BJ (cell line): ENCODE measurements at regions not wholly inside any gene's neighbourhood (a gene's known extent, or its start where the extent isn't known, plus 50 kb on each side); places are given as distances from the start of the nearest gene placed in this dataset.
A peak's percentile ranks its signal among the peaks of the same experiment; 100 is the strongest.

Source experiments
- CTCF ChIA-PET: fragments of 350-600 bp; formaldehyde crosslinking; extraction: SDS; loops from one replicate; lab custom pipeline; 2021; ENCODE audit warnings: antibody characterized with exemption, inconsistent platforms; lab: Yijun Ruan, JAX
- POLR2A ChIA-PET: fragments of 300-600 bp; sonication (Branson Sonifier 250); formaldehyde crosslinking; extraction: SDS; loops from one replicate; lab custom pipeline; 2021; ENCODE audit warnings: antibody characterized with exemption; lab: Charles Lee
- DNase-seq: peaks from one replicate; pipeline ENCODE4 v3.0.0-alpha.2; 2011; ENCODE audit warnings: low read depth
- H3K27me3 ChIP-seq: 2 replicates; pipeline ENCODE4 v1.6.0; 2011; ENCODE audit warnings: low read length; ENCODE audit not compliant: control insufficient read depth, insufficient read depth
- H3K36me3 ChIP-seq: 2 replicates; pipeline ENCODE4 v1.5.1; 2011; ENCODE audit warnings: low read length; ENCODE audit not compliant: control insufficient read depth, insufficient read depth
- H3K4me3 ChIP-seq: 2 replicates; pipeline ENCODE4 v1.5.1; 2011; ENCODE audit warnings: low read depth, mild to moderate bottlenecking, control low read depth, low read length
- TF ChIP-seq, protein P1 (sequence below): IDR thresholded peaks from 2 replicates; pipeline ENCODE4 v1.5.1; 2011; ENCODE audit warnings: low read depth, mild to moderate bottlenecking, control low read depth, inconsistent platforms, low read length, moderate library complexity; ENCODE audit not compliant: insufficient read depth

DNA sequence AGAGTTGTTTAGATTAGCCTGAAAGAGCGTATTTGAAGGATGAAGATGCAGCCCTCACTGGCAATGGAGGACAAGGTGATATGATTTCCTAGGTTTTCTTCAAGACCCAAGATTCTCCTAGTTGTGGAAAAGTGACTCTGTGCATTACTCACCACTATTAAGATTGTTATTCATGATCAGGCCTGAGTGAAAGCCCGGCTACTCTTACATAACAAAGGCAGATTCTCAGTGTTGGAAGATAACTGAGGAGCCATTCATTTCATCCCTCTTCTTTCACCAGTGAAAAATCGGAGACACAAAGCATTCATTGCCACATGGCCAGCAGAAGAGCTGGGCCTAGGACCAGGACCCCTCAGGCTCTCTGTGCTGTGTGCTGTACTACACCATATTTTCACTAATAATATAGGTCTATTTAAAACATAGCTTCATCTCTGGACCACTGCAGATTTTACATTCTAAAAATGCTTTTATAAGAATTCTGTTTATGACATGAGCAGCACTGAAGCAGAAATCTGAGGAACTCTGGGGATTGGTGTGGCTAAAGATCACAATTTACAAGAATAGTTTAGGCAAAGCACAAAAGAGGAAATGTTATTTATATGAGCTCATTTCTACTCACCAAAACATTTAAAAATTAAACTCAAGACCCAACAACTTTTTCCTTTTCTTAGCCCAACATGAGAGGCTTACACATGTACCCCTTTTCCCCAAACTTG lies 181.9 kb upstream of the CCN2 start:
- TF ChIP-seq, protein P1, sequence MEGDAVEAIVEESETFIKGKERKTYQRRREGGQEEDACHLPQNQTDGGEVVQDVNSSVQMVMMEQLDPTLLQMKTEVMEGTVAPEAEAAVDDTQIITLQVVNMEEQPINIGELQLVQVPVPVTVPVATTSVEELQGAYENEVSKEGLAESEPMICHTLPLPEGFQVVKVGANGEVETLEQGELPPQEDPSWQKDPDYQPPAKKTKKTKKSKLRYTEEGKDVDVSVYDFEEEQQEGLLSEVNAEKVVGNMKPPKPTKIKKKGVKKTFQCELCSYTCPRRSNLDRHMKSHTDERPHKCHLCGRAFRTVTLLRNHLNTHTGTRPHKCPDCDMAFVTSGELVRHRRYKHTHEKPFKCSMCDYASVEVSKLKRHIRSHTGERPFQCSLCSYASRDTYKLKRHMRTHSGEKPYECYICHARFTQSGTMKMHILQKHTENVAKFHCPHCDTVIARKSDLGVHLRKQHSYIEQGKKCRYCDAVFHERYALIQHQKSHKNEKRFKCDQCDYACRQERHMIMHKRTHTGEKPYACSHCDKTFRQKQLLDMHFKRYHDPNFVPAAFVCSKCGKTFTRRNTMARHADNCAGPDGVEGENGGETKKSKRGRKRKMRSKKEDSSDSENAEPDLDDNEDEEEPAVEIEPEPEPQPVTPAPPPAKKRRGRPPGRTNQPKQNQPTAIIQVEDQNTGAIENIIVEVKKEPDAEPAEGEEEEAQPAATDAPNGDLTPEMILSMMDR: no peak
- CTCF ChIA-PET: interaction anchor here (0.6 to 1.4 kb wide), 2 partner anchors 142 to 178 kb away, joined by 4 to 5 read pairs; no protein-coding TSS in a partner anchor
- Histone ChIP-seq H3K27me3 (no peaks in the 10 kb centered on the region), H3K36me3 (no peaks in the 10 kb centered on the region), H3K4me3 (no peak overlapping the region)
- DNase-seq: peak; percentile 79
- POLR2A ChIA-PET: interaction anchor here (0.6 to 1.8 kb wide), 5 partner anchors 14 to 186 kb away, joined by 3 to 15 read pairs (median 5); partner anchors contain the start of gene CCN2

DNA sequence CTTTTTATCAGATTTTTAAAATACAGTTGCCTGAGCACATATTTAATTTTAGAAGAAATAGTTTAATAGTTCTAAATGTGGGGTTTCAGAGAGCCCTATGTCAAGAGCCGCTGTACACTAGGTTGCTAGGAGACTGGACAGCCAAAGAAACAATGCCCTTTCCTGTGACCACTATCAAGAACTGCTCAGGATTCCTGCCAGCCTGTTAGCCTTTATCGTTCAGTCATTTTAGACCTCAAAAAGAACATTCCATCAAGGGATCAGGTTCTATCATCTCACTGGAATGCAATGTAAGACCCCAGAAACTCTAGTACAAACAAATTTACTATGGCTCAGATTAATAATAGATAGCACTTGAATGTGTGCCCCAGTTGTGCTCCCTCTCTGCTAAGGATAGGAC lies 181.2 kb upstream of the CCN2 start:
- TF ChIP-seq, protein P1: no peak
- Histone ChIP-seq H3K4me3 (no peak overlapping the region), H3K27me3 (no peaks in the 10 kb centered on the region), H3K36me3 (no peaks in the 10 kb centered on the region)
- ChIA-PET CTCF (interaction anchor here (1.1 kb wide), 1 partner anchor 15 kb away, joined by 4 read pairs; no protein-coding TSS in a partner anchor), POLR2A (interaction anchor here (0.6 to 0.7 kb wide), 2 partner anchors 25 to 48 kb away, joined by 4 to 13 read pairs; no protein-coding TSS in a partner anchor)
- DNase-seq: no peak

- TF ChIP-seq, protein P1: no peak
- Histone ChIP-seq H3K4me3 (no peak overlapping the region), H3K36me3 (no peaks in the 10 kb centered on the region), H3K27me3 (no peaks in the 10 kb centered on the region)
- DNase-seq: peak; percentile 98
- ChIA-PET POLR2A (interaction anchor here (0.6 to 0.7 kb wide), 3 partner anchors 24 to 180 kb away, joined by 3 to 13 read pairs (median 4); partner anchors contain the start of gene CCN2), CTCF (interaction anchor here (1.1 kb wide), 1 partner anchor 16 kb away, joined by 4 read pairs; no protein-coding TSS in a partner anchor)
These were observed 180.6 kb upstream of the CCN2 start for GRCh38 chr6:132131758-132132157.

GRCh38 chr6:132131351-132131750 lies 180.2 kb upstream of the CCN2 start:
- ChIA-PET POLR2A (interaction anchor here (0.5 kb wide), 1 partner anchor 27 kb away, joined by 4 read pairs; no protein-coding TSS in a partner anchor), CTCF (interaction anchor here (0.7 to 1.7 kb wide), 3 partner anchors 16 to 205 kb away, joined by 3 to 5 read pairs (median 4); partner anchors contain the start of gene CCN2)
- Histone ChIP-seq H3K4me3 (no peak overlapping the region), H3K36me3 (no peaks in the 10 kb centered on the region), H3K27me3 (no peaks in the 10 kb centered on the region)
- DNase-seq: no peak
- TF ChIP-seq, protein P1: no peak
